Mucosa of rectum (tissue), 2 donors: ENCODE measurements at regions not wholly inside any gene's neighbourhood (a gene's known extent, or its start where the extent isn't known, plus 50 kb on each side); places are given as distances from the start of the nearest gene placed in this dataset.

ENCODE experiments used
- H3K27ac ChIP-seq, 2 donors: one replicate each; pipeline ENCODE4 v1.7.0; 2013; ENCODE audit warnings: inconsistent platforms in 2 of 2, low read depth in 2 of 2, low read length in 2 of 2
- H3K27me3 ChIP-seq, 2 donors: one replicate each; pipeline ENCODE4 v1.7.0; 2013; ENCODE audit warnings: low read length in 2 of 2; ENCODE audit not compliant: control insufficient read depth in 2 of 2, insufficient read depth in 2 of 2
- H3K36me3 ChIP-seq, 2 donors: one replicate each; pipeline ENCODE4 v1.7.0; 2013; ENCODE audit warnings: low read length in 2 of 2; ENCODE audit not compliant: control insufficient read depth in 2 of 2, insufficient read depth in 2 of 2
- H3K4me1 ChIP-seq, 2 donors: one replicate each; pipeline ENCODE4 v1.7.0; 2013; ENCODE audit warnings: low read length in 2 of 2, mild to moderate bottlenecking in 1 of 2; ENCODE audit not compliant: control insufficient read depth in 2 of 2, insufficient read depth in 2 of 2
- H3K4me3 ChIP-seq, 2 donors: one replicate each; pipeline ENCODE4 v1.7.0; 2013; ENCODE audit warnings: low read length in 2 of 2
- H3K9ac ChIP-seq, 2 donors: one replicate each; pipeline ENCODE4 v1.7.0; 2013; ENCODE audit warnings: low read length in 2 of 2, low read depth in 1 of 2, mild to moderate bottlenecking in 1 of 2
- H3K9me3 ChIP-seq, 2 donors: one replicate each; pipeline ENCODE4 v1.7.0; 2013; ENCODE audit warnings: low read length in 2 of 2; ENCODE audit not compliant: control insufficient read depth in 2 of 2
- donor health status: healthy.
- donor health status: Normal muscosa, but diverticular disease.

DNA sequence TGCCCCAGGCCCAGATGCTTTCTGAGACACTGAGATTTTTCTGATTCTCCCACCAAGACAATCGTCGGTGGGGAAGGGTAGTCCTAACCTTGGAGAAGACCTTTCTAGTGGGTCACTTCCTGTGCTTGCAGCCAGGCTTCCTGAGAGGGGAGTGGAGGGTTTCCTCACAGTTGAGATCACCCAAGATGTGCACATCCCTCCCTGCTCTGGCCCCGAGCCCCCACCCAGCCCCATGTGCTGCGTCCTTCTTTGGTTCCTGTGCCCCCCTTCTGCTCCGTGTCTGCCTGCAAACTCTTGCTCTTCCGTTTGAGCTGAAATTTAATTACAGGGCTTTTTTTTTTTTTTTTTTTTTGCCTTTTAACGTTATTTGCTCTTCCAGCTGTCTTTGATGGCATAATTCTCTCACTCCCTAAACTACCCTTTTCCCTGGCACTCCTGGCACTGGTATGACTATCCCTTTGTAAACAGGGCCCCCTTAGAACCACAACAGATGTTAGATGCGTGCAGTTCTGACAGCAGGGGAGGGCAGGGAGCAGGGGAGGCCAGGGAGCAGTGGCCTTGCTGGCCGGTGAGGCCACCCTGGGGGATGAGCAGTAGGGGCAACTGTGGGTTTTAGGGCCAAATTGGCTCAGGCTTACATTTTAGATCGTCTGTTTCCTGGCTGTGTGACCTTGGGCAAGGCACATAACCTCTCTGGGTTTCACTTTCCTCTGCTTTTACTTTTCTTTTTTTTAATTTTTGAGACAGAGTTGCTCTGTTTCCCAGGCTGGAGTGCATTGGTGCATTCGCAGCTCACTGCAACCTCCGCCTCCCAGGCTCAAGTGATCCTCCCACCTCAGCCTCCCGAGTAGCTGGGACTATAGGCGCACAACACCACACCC, 144.5 kb downstream of the PHETA1 start:
- H3K9me3 ChIP-seq: no peaks in the 10 kb centered on the region
- no peak overlapping the region for H3K27ac ChIP-seq
- no peaks in the 10 kb centered on the region for H3K36me3 ChIP-seq
- no peak overlapping the region for H3K9ac ChIP-seq
- no peaks in the 10 kb centered on the region for H3K27me3 ChIP-seq
- H3K4me3 ChIP-seq: no peak overlapping the region
- no peaks in the 10 kb centered on the region for H3K4me1 ChIP-seq

DNA sequence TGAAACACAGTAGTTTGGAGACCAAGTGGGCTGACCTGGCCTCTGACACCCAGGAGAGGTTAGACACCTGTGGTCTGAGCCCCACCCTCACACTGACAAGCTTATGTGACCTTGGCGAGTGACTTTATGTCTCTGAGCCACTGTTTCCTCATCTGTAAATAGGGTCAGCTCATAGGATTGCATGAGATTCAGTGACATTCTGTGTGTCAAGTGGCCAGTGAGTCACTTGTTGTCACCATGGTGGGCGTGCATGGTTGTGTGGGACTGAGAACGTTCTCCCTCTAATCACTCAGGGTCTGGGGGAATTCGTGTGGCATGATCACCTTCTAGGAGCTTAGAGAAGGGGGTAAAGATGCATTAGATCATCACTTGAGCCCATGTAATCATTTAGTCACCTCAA, 146.4 kb downstream of the PHETA1 start:
- Histone ChIP-seq H3K9me3 (no peaks in the 10 kb centered on the region), H3K27me3 (no peaks in the 10 kb centered on the region), H3K9ac (no peak overlapping the region), H3K36me3 (no peaks in the 10 kb centered on the region), H3K27ac (no peak overlapping the region), H3K4me1 (no peaks in the 10 kb centered on the region), H3K4me3 (no peak overlapping the region)

DNA sequence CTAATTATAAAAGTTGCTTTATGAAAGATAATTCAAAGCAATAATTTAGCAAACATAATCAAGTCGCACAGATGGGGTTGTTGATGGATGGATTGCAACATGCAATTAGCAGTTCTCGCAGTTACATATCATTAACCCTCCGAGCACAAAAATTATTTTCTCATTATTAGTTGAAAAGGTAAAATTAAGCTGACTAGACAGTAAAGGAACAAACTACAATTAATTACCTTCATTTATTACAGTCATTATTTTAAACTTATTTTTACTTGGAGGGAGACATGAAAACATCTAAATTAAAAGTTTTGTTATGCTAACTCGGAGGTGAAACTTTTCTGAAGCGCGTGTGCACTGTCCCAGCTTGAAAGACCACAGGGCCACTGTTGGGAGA, 146.9 kb downstream of the PHETA1 start:
- H3K4me1 ChIP-seq: no peaks in the 10 kb centered on the region
- H3K4me3 ChIP-seq: no peak overlapping the region
- no peaks in the 10 kb centered on the region for H3K27me3 ChIP-seq
- H3K9ac ChIP-seq: no peak overlapping the region
- H3K27ac ChIP-seq: no peak overlapping the region
- H3K9me3 ChIP-seq: no peaks in the 10 kb centered on the region
- H3K36me3 ChIP-seq: no peaks in the 10 kb centered on the region

DNA sequence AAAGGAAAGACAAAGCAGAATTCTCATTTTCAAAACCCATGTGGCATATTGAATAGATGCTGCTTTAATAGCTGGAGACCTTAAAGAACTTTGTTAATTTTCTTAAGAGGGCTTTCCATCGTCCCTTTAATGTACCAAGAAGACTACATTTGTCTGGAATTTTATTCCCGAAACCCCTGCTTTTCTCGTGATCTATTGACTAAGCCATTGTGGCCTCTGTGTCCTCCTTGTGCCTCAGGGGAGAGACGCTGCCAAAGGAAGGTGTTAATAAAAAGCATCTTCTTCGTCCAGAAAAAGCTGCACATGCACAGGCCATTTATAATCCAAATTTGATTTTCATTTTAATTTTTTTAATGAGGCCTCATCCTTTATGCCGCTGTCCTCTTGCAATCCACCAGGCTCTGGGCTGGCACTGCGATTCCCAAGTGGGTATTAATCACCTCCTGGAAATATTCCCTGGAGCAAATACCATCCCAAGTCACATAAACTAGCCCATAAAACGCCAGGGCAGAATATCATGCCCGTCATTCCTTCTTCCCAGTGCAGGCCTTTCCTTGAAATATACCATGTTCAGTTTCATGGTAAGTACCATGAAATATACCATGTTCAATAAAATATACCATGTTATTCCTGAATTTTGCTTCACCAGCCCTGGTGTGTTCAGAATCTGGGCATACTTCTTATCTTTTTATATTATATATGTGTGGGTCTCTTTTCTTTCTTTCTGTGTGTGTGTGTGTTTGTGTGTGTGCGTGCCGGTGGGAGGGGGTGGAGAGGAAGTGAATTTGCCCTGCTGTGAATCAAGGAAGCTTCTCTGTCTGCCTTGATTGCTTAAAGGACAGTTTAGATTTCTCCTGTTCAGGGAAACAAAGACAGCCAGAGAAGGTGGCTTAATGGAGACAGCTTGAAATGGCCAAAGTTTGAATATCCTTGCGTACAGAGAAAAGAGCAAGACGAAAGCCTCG, 147.6 kb downstream of the PHETA1 start:
- no peaks in the 10 kb centered on the region for H3K9me3 ChIP-seq
- H3K4me1 ChIP-seq: no peaks in the 10 kb centered on the region
- no peak overlapping the region for H3K27ac ChIP-seq
- peaks cover 0 to 4% of the 10 kb centered on the region in 2 donors for H3K27me3 ChIP-seq
- no peak overlapping the region for H3K9ac ChIP-seq
- H3K4me3 ChIP-seq: no peak overlapping the region
- H3K36me3 ChIP-seq: no peaks in the 10 kb centered on the region

DNA sequence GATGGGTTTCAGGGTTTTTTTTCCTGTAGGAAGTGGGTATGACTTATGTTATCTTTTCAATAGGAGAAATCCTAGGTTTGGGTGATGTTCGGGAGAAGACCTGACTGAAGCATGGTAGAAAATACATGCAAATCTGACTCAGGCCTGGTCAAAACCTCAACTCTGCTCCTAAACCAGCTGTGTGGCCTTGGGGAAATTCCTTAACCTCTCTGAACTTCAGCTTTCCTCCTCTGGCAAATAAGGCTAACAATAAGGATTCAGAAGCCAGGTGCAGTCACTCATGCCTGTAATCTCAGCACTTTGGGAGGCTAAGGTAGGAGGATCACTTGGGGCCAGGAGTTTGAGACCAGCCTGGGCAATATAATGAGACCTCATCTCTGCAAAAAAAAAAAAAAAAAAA, 148.5 kb downstream of the PHETA1 start:
- peaks cover 0 to 5% of the 10 kb centered on the region in 2 donors for H3K27me3 ChIP-seq
- H3K27ac ChIP-seq: no peak overlapping the region
- no peaks in the 10 kb centered on the region for H3K36me3 ChIP-seq
- no peaks in the 10 kb centered on the region for H3K9me3 ChIP-seq
- H3K9ac ChIP-seq: no peak overlapping the region
- H3K4me1 ChIP-seq: no peaks in the 10 kb centered on the region
- H3K4me3 ChIP-seq: no peak overlapping the region

DNA sequence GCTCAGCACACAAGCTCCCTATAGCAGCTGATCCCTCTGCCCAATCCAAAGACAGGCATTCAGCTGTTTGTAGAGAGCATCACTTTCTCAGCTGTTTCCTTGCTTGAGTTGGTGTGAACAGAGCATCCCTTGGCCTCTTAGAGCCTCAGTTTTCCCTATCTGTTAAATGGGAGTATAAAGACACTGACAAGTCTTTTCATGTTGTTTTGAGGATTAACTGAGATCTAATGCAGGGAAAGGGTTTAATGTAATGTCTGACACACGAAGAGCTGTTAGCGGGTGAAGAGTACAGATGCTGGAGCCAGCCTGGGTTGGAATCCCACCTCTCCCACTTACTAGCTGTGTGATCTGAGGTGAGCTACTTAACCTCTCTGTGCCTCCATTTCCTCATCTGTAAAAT, 149.5 kb downstream of the PHETA1 start:
- no peak overlapping the region for H3K9ac ChIP-seq
- H3K27me3 ChIP-seq: peaks cover 0 to 6% of the 10 kb centered on the region in 2 donors
- H3K4me1 ChIP-seq: no peaks in the 10 kb centered on the region
- no peaks in the 10 kb centered on the region for H3K36me3 ChIP-seq
- H3K9me3 ChIP-seq: no peaks in the 10 kb centered on the region
- no peak overlapping the region for H3K27ac ChIP-seq
- H3K4me3 ChIP-seq: no peak overlapping the region

DNA sequence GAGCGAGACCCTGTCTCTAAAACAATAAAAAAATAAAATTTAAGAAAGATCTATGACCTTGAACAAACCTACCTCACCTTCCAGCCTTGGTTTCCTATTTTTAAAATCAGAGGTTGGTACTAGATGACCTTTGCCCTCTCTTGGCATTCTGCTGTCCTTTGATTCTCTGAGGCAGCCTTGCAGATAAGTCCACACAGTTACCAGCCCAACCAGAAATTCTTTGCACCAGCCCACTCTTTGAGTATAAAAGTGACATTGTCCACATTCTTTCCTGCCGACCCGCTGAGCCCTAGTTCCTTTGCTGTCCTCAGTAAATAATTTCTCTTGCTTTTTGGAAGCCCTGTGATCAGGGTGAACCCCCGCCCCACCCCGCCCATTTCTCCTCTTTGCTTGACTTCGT, 150.4 kb downstream of the PHETA1 start:
- H3K36me3 ChIP-seq: no peaks in the 10 kb centered on the region
- no peak overlapping the region for H3K9ac ChIP-seq
- H3K4me1 ChIP-seq: no peaks in the 10 kb centered on the region
- no peak overlapping the region for H3K4me3 ChIP-seq
- H3K9me3 ChIP-seq: no peaks in the 10 kb centered on the region
- H3K27me3 ChIP-seq: peaks cover 0 to 6% of the 10 kb centered on the region in 2 donors
- no peak overlapping the region for H3K27ac ChIP-seq

DNA sequence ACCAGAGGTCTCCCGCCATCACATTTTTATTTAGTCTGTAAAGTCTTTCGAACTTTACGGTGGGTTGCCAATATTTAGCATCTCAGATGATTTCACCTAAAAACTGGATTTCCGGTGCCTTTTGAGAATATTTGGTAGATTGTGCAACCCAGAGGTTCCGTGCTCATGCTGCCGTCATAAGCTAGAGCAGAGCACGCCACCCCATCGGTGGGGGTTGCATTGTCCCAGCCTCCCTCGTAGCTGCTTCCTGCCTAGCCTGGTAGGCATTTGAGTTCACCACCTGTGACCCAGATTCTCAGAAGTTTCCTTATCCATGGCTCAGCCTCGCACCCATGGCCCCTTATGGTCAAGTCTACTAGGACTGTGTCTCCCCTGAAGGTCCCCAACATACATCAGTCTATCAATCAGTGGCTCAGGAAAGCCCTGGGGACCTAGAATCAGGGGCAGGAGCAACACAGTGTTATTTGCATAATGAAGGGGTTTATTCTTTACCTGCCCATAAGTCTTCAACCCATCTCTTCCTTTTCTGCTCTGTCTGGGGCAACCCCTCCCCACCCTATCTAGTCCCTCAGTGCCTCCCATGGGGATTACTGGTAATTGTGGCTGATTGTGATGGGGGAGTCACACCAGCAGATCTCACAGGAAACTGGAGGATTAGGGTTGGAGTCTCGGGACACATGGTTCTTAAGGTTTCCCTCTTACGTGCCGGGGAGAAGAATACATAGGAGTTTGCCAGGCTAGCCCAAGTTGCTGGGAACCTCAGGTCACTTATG, 152.3 kb downstream of the PHETA1 start:
- Histone ChIP-seq H3K9me3 (no peaks in the 10 kb centered on the region), H3K4me1 (no peaks in the 10 kb centered on the region), H3K27ac (no peak overlapping the region), H3K9ac (no peak overlapping the region), H3K27me3 (peaks cover 0 to 6% of the 10 kb centered on the region in 2 donors), H3K4me3 (no peak overlapping the region), H3K36me3 (no peaks in the 10 kb centered on the region)

DNA sequence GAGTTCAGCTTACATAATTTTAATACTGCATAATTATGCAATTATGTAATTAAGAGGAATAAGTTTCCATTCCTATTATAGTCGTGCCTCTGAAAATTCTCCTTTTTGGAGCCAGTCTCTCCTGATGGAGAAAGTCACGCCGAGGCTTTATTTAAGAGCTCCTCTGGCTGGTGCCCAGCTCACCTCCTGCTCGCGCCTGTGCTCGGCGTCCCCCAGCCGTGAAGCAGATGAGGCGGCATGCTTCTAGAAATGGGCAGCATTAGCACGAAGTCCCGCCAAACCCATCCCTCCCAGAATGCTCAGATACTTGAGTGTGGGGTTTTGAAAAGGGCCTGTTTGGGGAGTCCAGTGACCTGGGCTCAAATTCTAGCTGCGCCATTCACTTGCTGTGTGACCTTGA, 153.0 kb downstream of the PHETA1 start:
- Histone ChIP-seq H3K9ac (no peak overlapping the region), H3K27me3 (peaks cover 3 to 6% of the 10 kb centered on the region in 2 donors), H3K36me3 (no peaks in the 10 kb centered on the region), H3K27ac (no peak overlapping the region), H3K4me1 (no peaks in the 10 kb centered on the region), H3K4me3 (no peak overlapping the region), H3K9me3 (no peaks in the 10 kb centered on the region)
